HCT116 (cell line): ENCODE measurements at regions not wholly inside any gene's neighbourhood (a gene's known extent, or its start where the extent isn't known, plus 50 kb on each side); places are given as distances from the start of the nearest gene placed in this dataset.

Experiments
- CTCF ChIP-seq, 3 experiments: fragments of 200-600 bp in 1 of 3; sonication (generic) in 1 of 3; IDR thresholded peaks in 2 of 3; conservative IDR thresholded peaks in 1 of 3; 2 replicates each; pipeline ENCODE4 v1.5.1; 2012 to 2017; ENCODE audit warnings: low read depth in 2 of 3, low read length in 2 of 3, antibody characterized with exemption in 1 of 3, borderline replicate concordance in 1 of 3, control low read depth in 1 of 3, mild to moderate bottlenecking in 1 of 3, mixed read lengths in 1 of 3, mixed run types in 1 of 3, moderate library complexity in 1 of 3; ENCODE audit not compliant: insufficient read depth in 1 of 3
- EGR1 ChIP-seq: IDR thresholded peaks from 2 replicates; pipeline ENCODE4 v1.6.1; 2012; ENCODE audit warnings: low read depth
- EZH2 ChIP-seq: fragments of 200-600 bp; sonication (generic); IDR thresholded peaks from 2 replicates; pipeline ENCODE4 v1.6.1; 2017; ENCODE audit warnings: antibody characterized with exemption, mixed run types
- EZH2phosphoT487 ChIP-seq: fragments of 200-600 bp; IDR thresholded peaks from 2 replicates; pipeline ENCODE4 v1.6.1; 2018; ENCODE audit warnings: antibody characterized with exemption, borderline replicate concordance
- MAX ChIP-seq: IDR thresholded peaks from 2 replicates; pipeline ENCODE4 v1.6.1; 2012
- POLR2A ChIP-seq: IDR thresholded peaks from 2 replicates; pipeline ENCODE4 v1.7.0; 2011; ENCODE audit warnings: borderline replicate concordance; ENCODE audit not compliant: insufficient read depth, insufficient read length; ENCODE audit errors: extremely low read depth
- POLR2AphosphoS5 ChIP-seq: IDR thresholded peaks from 2 replicates; pipeline ENCODE4 v1.6.1; 2011; ENCODE audit warnings: mild to moderate bottlenecking, low read depth, low read length, moderate library complexity
- SIN3A ChIP-seq: IDR thresholded peaks from 2 replicates; pipeline ENCODE4 v1.6.1; 2012; ENCODE audit warnings: low read depth
- SRF ChIP-seq: IDR thresholded peaks from 2 replicates; pipeline ENCODE4 v1.6.1; 2012; ENCODE audit warnings: low read depth
- ZFX ChIP-seq: fragments of 450-650 bp; IDR thresholded peaks from 2 replicates; pipeline ENCODE4 v1.6.1; 2017
- ZNF274 ChIP-seq: fragments of 200-500 bp; sonication (Bioruptor generic); IDR thresholded peaks from 2 replicates; pipeline ENCODE4 v1.6.1; 2014; ENCODE audit warnings: mild to moderate bottlenecking, low read depth, low read length, inconsistent platforms

- TF ChIP-seq CTCF (IDR thresholded peaks at IDR 0.05 in 2 of 3, conservative IDR thresholded peaks at IDR 0.05 in 1 of 3; ENCODE audit: borderline replicate concordance in 1 of 3, insufficient read depth in 1 of 3, low read depth in 2 of 3, low read length in 2 of 3), result no peak
- TF ChIP-seq POLR2AphosphoS5, result no peak
- no peak for TF ChIP-seq EGR1
- TF ChIP-seq POLR2A, result no peak
- no peak for TF ChIP-seq EZH2
- no peak for TF ChIP-seq SIN3A
- TF ChIP-seq SRF, result no peak
- TF ChIP-seq ZFX, result no peak
- TF ChIP-seq EZH2phosphoT487, result no peak
- TF ChIP-seq MAX, result no peak
- TF ChIP-seq ZNF274, result no peak
Measured at GRCh38 chrY:7543506-7543905, 632.0 kb upstream of the AMELY start.
